Left cardiac atrium (tissue), 4 donors: ENCODE measurements at regions not wholly inside any gene's neighbourhood (a gene's known extent, or its start where the extent isn't known, plus 50 kb on each side); places are given as distances from the start of the nearest gene placed in this dataset.

ENCODE experiments used
- ATAC-seq, 2 donors: fragments of 200-7000 bp; cut with Tn5 transposase; one replicate each; pipeline ENCODE4 v1.9.1; 2020; ENCODE audit warnings: mild to moderate bottlenecking in 2 of 2, moderate library complexity in 2 of 2
- DNase-seq: peaks from one replicate; pipeline ENCODE4 v3.0.0-alpha.2; 2020
- intact Hi-C, 2 donors: fragments of 100-400 bp; cut with DNase I; formaldehyde crosslinking; loops; one replicate each; pipeline versions ENCODE4 v1.14.1 to v1.15.1; 2022 to 2023
- donor health status: DM: no; HTN: yes; CAD: no.
- donor health status: DM: no; HTN: yes; CAD: no; lungs with severe emphysema.
- donor health status: DM: yes; HTN: yes; CAD: no.
- donor health status: Dilated cardiomyopathy.

DNA sequence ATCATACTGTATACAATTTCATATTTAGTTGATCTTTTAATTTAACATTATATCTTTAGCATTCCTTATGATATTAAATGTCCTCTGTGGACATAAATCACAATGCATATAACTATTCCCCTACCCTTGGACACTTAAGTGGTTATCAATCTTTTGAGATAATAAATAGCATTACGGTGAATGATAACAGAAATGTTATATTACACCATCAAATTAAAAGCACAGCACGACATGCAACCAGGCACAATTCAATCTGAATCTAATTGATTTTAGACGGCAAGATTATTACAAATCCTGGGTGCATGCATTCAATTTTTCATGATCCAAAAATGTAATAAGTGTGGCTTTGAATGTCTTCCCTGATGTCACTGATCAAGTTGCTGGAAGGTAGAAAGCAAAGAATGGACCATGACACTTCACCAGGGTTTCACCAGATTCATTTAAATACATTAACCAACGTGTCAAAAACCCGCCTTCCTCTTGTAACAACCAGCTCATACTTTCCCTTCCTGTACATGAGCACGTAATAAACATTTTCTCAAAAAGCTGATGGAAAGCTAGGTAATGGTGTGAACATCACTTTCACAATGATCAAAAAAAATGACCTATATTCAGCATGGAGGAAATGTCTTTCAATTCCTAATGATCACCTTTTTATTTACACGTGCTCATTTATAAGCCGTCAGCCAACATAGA lies 513.7 kb upstream of the ID2 start:
- DNase-seq (no peak), ATAC-seq (no peak)
- intact Hi-C loops: no loop called here

DNA sequence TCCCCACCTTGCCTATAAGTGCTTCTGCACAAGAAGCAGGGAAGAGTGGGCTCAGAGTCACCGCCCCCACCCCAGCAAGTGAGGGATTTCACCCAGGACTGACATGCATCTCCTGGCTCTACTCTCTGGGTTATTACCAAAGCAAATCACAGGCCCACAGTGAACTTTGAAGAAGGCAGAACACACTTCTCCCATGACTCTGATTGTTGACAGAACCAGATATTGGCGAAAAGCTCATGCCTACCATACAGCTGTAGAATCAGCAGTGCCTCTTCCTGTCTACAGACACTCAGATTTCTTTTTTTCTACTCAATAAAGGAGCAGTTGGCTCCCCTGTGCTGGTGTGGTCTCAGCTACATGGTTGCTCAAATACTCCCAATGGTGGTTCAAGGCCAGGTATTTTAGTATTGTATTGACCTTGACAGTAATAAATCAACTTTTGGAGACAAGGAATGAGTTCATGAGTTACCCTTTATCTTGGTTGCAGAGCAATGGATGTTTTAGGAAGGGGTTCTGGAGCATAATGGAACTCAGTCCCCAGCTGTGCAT lies 512.9 kb upstream of the ID2 start:
- intact Hi-C loops: no loop called here
- no peak for DNase-seq
- no peak for ATAC-seq

GRCh38 chr2:8169443-8169842 lies 512.4 kb upstream of the ID2 start:
- ATAC-seq: peak in 1 of 2 donors; percentile 59
- no peak for DNase-seq
- intact Hi-C loops: no loop called here

DNA sequence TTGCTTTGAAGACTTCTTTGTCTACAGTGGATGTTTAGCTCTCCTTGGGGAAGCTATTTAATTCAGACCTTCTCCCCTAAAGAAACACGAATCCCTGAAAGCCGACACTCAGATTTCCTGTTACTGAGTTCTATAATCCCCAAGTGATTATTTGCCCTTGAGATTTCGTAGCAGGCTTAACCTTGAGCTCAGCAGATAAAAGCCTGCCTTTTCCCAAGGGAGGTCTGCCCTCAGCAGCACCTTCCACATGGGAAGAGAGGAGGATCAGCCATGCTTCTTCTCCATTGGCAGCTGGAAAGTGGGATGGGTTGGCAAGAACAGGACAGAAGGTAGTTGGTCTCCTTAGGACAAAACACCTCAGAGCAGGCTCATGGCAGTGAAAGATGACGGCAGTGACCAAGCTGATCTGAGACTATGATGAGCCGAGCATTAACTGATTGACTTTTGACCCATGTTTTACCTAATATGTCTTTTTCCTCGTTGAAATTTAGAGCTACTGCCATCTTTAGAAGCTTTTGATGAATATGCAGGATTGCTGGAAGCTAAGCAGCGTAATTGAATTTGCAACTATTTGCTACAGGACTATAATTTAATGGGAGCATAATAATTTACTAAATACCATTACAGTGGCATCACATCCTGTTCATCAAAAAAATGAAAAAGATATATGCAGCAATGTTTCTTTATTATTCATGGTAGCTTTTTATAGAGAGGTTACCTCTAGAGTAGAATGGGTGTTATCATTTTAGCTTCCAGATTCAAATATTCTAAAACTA lies 511.1 kb upstream of the ID2 start:
- intact Hi-C loops: no loop called here
- DNase-seq (no peak), ATAC-seq (no peak)

GRCh38 chr2:8171608-8172007 lies 510.2 kb upstream of the ID2 start:
- intact Hi-C loops: no loop called here
- DNase-seq (no peak), ATAC-seq (peak in 1 of 2 donors; percentile 45)

GRCh38 chr2:8172661-8173060 lies 509.2 kb upstream of the ID2 start:
- DNase-seq (no peak), ATAC-seq (no peak)
- intact Hi-C loops: no loop called here

DNA sequence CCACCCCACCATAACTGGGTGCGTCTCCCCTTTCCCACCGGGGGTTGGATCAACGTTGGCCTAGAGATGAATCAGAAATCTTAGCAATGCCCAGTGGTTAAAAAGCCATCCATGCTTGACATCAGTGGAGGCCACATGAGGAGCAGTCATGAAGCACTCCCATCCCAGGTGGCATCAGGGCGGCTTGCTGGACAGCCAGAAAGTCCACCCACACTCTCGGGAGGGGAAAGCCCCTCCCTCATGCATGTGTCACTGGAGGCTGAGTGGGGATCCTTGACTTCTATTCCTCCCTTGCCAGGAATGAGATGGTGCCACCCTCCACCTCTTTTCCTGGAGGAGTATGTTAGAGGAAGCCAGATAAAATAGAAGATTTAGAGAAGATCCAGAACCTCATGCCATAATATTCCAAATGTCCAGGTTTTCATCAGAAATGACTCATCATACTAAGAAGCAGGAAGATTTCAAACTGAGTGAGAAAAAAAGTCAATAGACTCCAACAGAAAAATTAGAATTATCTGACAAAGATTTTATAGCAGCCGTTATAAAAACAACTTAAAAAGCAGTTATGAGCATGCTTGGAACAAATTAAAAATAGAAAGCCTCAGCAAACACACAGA lies 507.1 kb upstream of the ID2 start:
- ATAC-seq: peak; percentile 19 to 78
- DNase-seq: peak; percentile 45
- intact Hi-C loops: no loop called here

DNA sequence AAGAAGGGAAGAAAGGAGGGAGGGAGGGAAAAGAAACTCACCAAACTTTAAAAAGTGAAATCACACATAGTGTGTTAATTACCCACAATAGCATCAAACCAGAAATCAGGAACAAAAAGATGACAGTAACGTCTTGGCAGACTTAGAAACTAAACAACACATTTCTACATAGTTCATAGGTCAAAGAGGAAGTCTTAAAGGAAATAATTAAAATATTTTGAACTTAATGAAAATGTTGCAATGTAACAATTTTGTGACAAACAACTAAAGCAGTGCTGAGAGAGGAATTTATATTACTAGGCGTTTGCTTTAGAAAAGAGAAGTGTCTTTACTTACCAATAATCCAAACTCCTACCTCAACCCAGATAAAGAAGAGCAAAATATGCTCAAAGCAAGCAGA lies 505.0 kb upstream of the ID2 start:
- intact Hi-C loops: no loop called here
- peak in 1 of 2 donors; percentile 30 for ATAC-seq
- no peak for DNase-seq

GRCh38 chr2:8177566-8177965 lies 504.3 kb upstream of the ID2 start:
- ATAC-seq (no peak), DNase-seq (no peak)
- intact Hi-C loops: no loop called here

DNA sequence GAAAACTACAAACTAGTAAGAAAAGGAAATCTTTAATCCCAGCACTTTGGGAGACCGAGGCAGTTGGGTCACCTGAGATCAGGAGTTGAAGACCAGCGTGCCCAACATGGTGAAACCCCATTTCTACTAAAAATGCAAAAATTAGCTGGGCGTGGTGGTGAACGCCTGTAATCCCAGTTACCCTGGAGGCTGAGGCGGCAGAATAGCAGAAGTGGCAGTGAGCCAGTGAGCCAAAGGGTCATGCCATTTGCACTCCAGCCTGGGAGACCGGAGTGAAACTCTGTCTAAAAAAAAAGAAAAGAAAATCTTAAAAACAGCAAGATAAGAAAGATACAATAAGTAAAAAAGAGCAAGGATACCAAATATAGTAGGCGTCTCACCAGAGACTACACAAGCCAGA lies 502.9 kb upstream of the ID2 start:
- ATAC-seq: no peak
- intact Hi-C loops: no loop called here
- no peak for DNase-seq

DNA sequence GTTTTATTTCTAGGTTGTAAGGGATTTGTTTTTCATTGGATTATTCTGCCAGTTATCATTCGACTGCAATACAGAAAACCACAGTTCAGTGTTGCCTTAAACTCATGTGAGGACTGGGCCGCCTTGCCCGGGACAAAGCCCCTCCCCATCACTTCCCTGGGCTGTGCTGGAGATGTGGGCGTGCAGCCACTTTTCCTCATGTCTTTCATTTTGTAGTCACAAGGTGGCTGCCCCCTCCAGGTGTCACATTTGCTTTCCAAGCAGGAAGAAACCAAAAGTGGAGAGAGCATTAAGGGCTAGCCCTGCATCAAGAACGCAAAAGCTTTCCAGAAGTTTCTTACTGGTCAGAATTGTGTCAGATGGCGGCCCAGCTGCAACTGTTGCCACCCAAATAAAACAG lies 492.5 kb upstream of the ID2 start:
- no peak for ATAC-seq
- DNase-seq: no peak
- intact Hi-C loops: no loop called here

- ATAC-seq (no peak), DNase-seq (no peak)
- intact Hi-C loops: no loop called here
Observed at GRCh38 chr2:8190279-8190678, 491.6 kb upstream of the ID2 start.

GRCh38 chr2:8191427-8191826 lies 490.4 kb upstream of the ID2 start:
- ATAC-seq: no peak
- intact Hi-C loops: no loop called here
- DNase-seq: no peak

DNA sequence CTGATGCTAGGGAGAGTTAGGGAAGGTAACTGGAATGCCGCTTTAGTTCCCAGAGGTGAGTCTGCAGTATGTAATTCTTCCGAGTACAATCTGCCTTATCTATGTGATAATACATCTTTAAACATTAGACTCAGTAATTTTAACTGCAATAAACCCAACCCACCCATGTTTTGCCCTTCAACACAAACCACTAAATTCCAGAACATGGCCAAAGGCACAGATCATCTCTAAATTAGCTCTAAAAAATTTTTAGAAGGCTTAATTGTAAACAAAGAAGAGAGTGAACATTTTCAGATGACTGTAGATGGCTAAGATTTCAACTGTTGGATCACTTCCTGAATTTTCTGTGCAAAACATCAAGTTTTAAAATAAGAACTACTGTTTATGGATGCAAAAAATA lies 488.7 kb upstream of the ID2 start:
- DNase-seq (no peak), ATAC-seq (no peak)
- intact Hi-C loops: no loop called here

- intact Hi-C loops: no loop called here
- ATAC-seq: no peak
- DNase-seq: no peak
Observed at GRCh38 chr2:8193686-8194615, 487.9 kb upstream of the ID2 start.

DNA sequence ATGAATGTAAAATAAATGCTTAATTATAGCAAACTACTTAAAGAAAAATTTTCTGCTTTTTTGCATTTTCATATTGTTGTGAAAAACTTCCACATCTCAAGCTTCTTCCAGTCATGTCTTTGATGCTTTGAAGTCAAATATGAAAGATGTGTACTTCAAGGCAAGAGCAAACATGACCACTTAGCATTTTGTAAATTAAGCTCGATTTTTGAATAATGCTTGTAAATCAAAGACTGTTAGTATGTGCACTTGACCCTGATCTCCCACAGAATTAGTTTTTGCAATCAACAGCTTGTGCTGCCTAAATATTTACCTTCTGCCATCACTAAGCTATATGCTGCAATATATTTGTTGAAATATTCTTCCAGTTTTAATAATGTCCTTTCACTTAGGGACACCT lies 486.1 kb upstream of the ID2 start:
- ATAC-seq: no peak
- intact Hi-C loops: no loop called here

GRCh38 chr2:8196316-8196715 lies 485.5 kb upstream of the ID2 start:
- DNase-seq (no peak), ATAC-seq (no peak)
- intact Hi-C loops: no loop called here

More for the DNA sequence above, 486.1 kb upstream of the ID2 start:
- DNase-seq: no peak

GRCh38 chr2:8197101-8197500 lies 484.8 kb upstream of the ID2 start:
- ATAC-seq (no peak), DNase-seq (no peak)
- intact Hi-C loops: no loop called here

GRCh38 chr2:8197825-8198224 lies 484.0 kb upstream of the ID2 start:
- ATAC-seq: no peak
- intact Hi-C loops: no loop called here
- no peak for DNase-seq
